Mononuclear cell (primary cell): ENCODE measurements at regions not wholly inside any gene's neighbourhood (a gene's known extent, or its start where the extent isn't known, plus 50 kb on each side); places are given as distances from the start of the nearest gene placed in this dataset.
"Not testable (repeated sequence)": the region's sequence is repeated elsewhere in the genome, so short reads cannot be mapped to it uniquely, and the experiment has no call there.

Experiments
- H3K27me3 ChIP-seq: 2 replicates; pipeline ENCODE4 v1.6.0; 2011; ENCODE audit warnings: low read length, control low read depth; ENCODE audit not compliant: insufficient read depth
- H3K4me1 ChIP-seq: 2 replicates; pipeline ENCODE4 v1.5.1; 2011; ENCODE audit warnings: mild to moderate bottlenecking, low read length, control low read depth; ENCODE audit not compliant: insufficient read depth
- H3K4me3 ChIP-seq: 2 replicates; pipeline ENCODE4 v1.5.1; 2011; ENCODE audit warnings: mild to moderate bottlenecking, low read length, moderate library complexity
- H3K9me3 ChIP-seq: 2 replicates; pipeline ENCODE4 v1.5.1; 2011; ENCODE audit warnings: low read depth, mild to moderate bottlenecking, control low read depth, low read length

DNA sequence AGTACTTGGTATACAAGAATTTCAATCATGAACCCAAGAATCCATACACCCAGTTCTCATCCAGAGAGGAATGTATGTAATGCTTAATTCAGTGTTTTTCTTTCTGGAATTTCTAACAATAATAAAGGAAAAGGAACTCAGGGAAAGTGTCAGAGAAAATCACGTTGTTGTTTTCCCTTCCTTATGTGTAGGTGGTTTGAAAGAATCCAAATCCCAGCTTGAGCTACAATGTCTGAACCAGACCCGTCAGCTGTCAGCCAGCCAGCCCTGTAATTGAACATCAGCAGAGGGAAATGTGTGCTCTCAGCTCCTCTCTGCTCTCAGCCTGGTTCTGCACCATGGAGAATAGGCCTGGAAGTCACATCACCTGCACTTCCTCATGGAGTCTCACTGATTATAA lies 126.5 kb downstream of the TMEM30B start:
- H3K4me3 ChIP-seq = no peak overlapping the region
- H3K27me3 ChIP-seq = no peaks in the 10 kb centered on the region

DNA sequence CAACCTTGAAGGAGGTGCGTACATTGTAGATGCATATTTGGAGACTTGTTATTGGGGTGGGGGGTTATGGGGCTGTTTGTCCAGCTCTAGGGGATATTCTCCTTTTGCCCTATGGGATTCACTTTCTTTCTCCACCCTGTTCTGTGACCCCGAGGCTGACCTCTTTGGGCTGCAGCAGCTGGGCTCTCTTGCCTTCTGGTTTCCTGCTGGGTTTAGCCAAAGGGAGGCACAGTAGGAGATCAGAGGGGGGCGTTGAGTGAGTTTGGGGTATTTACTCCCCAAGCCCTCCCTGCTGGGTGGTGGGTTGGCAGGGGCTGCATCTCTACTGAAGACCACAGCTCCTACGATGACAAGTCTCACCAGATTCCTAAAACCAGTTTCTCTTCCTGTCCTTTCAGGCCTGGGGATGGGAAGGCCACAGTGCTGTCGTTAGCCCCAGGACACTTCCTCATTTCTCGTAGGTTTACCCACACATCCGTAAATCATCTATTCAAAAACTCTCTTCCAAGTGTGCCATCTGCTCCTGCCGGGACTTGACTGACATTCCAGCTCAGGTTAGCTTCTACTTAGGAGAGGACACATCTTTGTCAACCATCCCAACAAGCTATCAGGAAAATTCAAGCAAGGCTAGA lies 127.1 kb downstream of the TMEM30B start:
- Histone ChIP-seq H3K27me3 (no peaks in the 10 kb centered on the region), H3K9me3 (no peaks in the 10 kb centered on the region), H3K4me3 (no peak overlapping the region), H3K4me1 (no peaks in the 10 kb centered on the region)

More for the DNA sequence above, 126.5 kb downstream of the TMEM30B start:
- H3K4me1 ChIP-seq = no peaks in the 10 kb centered on the region
- no peaks in the 10 kb centered on the region for H3K9me3 ChIP-seq

DNA sequence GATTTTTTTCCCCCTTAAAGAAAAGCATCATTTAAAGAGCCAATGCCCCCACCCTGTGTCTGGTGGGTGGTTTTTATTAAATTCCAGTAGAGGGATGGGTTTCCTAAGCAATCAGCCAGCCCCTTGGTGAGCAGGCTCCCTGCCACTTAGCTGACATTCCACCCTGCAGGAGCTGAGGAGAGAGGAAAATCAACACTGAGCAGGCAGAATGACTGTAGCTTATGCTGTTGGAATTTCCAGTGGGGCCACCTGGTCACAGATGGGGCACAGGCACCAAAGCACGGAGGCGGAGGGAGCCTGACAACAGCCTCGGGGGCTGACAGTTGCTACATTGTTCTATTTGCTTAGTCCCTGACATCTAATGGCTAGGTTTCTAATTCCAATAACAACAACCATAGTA lies 127.7 kb downstream of the TMEM30B start:
- no peaks in the 10 kb centered on the region for H3K4me1 ChIP-seq
- no peaks in the 10 kb centered on the region for H3K27me3 ChIP-seq
- no peak overlapping the region for H3K4me3 ChIP-seq
- no peaks in the 10 kb centered on the region for H3K9me3 ChIP-seq

DNA sequence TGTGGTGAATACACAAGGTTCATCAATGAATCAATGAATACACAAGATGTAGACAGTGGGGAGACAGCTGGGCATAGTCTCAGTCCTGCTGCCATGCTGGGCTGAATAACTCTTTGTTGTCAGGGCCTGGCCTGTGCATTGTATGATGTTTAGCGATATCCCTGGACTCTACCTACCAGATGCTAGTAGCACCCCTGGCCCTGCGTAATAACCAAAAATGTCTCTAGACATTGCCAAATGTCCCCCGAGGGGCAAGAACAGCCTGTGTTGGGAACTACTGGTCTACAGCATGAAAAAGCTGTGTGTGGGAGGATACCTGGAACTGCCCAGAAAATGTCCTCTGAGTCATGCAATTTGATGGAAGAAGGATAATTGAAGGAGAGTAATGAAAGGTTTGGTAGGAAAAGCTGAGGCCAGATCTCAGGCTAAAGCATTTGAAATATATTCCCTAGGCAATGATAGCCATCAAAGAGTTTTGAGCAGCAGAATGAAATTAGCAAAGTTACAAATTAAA lies 128.2 kb downstream of the TMEM30B start:
- H3K4me3 ChIP-seq = no peak overlapping the region
- no peaks in the 10 kb centered on the region for H3K9me3 ChIP-seq
- H3K27me3 ChIP-seq = no peaks in the 10 kb centered on the region
- H3K4me1 ChIP-seq = no peaks in the 10 kb centered on the region

DNA sequence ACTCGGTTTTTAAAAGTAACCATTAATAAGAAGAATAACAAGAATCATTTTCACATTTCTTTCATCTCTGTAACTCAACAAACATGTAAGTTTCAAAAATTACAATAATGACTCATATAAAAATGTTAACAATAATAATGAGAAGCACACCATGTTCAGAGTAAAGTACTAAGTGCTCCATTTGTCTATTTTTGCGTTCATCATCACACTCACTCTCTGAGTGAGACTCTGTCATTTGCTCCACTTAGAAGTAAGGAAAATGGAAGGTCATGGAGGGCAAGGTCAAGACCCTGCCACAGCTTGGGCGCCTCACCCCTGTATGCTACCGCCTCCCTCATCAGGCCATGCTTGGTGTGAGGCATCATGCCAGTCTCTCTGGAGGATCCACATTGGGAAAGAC lies 129.9 kb downstream of the TMEM30B start:
- H3K27me3 ChIP-seq = no peaks in the 10 kb centered on the region
- H3K4me3 ChIP-seq = no peak overlapping the region
- H3K9me3 ChIP-seq = no peaks in the 10 kb centered on the region
- H3K4me1 ChIP-seq = no peaks in the 10 kb centered on the region

DNA sequence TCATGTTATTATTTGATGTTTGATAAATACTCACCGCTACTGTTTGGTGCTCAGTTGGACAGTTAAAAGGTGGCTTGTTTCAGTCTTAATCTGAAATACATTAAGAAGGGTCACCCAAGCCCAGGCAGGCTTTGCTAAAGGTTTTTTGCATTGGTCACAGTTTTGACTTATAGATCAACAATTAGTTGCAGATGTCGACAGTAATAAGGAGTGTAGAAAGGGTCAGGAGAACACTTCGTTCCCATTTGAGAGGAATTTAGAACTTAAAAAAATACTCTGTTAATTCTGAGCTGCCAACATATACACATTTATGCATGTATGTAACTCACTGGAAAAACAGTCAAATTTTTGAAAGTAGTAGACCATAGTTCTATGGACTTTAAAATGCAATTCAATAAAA lies 130.3 kb downstream of the TMEM30B start:
- Histone ChIP-seq H3K4me1 (no peaks in the 10 kb centered on the region), H3K27me3 (no peaks in the 10 kb centered on the region), H3K4me3 (no peak overlapping the region), H3K9me3 (no peaks in the 10 kb centered on the region)

DNA sequence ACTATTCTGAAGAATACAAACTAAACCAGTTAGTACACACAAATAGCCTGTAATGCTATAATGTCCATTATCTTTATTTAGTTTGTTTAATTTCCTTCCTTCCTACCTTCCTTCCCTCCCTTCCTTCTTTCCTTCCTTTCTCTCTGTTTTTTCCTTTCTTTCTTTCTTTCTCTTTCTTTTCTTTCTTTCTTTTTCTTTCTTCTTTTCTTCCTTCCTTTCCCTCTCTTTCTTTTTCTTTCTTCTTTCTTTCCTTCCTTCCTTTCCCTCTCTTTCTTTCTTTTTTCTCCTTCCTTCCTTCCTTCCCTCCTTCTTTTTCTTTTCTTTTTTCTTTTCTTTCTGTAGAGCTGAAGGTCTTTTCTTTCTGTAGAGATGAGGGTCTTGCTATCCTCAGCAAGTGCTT lies 131.2 kb downstream of the TMEM30B start:
- no peak overlapping the region for H3K4me3 ChIP-seq
- no peaks in the 10 kb centered on the region for H3K9me3 ChIP-seq
- no peaks in the 10 kb centered on the region for H3K4me1 ChIP-seq
- no peaks in the 10 kb centered on the region for H3K27me3 ChIP-seq

DNA sequence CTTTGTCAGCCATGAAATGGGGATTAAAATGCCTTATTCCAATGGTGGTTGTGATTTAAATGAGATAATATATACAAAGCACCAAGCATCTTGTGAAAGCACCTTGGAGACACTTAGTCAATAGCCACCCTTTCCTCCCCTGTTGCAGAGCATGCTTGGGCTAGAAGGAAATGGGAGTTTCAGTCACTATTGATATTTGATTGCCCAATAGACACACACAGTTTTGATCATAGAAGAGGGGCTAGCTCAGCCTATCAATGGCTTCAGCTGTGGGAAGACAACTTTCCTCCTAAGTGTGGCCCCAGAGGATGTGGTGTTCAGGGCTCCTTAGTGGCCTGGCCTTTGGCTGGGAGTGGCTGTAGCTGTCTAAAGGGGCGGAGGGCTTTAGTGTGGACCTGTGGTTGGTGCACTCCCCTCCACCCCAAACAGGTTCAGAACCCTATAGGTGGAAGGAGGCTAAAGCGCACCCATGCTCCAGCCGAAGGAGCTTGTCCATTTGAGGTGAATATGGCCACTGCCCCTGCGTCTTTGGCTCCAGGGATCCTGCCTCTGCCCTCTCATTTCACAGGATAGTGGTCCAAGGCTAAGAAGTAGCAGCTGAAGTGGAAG lies 132.3 kb downstream of the TMEM30B start:
- H3K4me3 ChIP-seq = no peak overlapping the region
- H3K4me1 ChIP-seq = no peaks in the 10 kb centered on the region
- no peaks in the 10 kb centered on the region for H3K27me3 ChIP-seq
- no peaks in the 10 kb centered on the region for H3K9me3 ChIP-seq

DNA sequence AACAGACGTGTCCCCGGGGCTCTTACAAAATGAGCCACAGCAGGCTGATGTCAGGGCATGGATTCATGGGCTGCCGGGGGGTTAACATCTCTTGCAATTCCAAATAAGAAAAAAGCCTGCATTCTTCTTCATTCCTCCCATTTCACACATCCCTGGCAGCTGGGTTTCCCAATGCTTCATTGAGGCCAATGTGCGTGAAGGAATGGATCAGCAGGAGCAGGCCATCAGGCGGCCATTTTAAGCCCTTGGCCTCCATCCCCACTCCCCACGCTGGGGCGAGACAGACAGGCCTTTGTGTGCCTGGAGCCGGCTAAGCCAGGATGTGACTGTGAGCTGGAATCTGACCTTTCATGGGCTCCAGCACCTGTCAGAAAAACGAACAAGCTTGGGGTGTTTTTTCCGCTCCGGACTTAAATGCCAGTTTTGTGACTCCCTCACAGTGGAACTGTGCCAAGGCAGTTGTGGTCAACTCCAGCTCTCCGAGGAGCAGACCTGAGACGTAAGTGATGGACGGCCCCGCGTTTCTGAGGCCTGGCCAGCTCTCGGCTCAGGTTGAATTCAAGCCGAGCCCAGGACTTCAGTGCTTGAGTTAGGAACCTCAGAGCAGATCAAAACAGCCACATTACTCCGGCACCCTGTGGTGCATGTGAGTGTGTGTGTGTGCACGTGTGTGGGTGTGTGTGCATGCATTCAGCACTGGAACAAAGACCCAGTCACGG lies 133.1 kb downstream of the TMEM30B start:
- no peak overlapping the region for H3K4me3 ChIP-seq
- no peaks in the 10 kb centered on the region for H3K27me3 ChIP-seq
- H3K9me3 ChIP-seq = no peaks in the 10 kb centered on the region
- no peaks in the 10 kb centered on the region for H3K4me1 ChIP-seq

DNA sequence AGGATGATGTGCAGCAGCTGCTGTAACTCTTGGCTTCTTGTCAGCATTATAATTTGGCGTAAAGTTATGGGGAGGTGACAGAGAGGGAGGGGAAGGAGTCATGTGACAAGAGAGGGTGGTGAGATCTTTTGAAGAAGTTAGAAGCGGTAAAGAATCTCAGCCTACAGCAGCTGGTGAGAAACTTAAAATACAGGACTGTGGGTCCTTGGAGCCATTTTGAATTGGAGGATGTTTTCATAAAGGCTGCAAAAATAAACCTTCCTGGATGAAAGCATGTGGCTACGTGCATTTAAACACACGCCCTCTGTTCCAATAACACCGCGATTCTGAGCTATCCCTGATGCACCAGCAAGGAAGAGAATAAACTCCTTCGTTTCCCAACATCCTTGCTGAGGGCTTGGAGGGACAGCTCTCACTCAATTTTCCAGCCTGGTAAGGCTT lies 133.7 kb downstream of the TMEM30B start:
- Histone ChIP-seq H3K4me3 (no peak overlapping the region), H3K4me1 (no peaks in the 10 kb centered on the region), H3K9me3 (no peaks in the 10 kb centered on the region), H3K27me3 (no peaks in the 10 kb centered on the region)

DNA sequence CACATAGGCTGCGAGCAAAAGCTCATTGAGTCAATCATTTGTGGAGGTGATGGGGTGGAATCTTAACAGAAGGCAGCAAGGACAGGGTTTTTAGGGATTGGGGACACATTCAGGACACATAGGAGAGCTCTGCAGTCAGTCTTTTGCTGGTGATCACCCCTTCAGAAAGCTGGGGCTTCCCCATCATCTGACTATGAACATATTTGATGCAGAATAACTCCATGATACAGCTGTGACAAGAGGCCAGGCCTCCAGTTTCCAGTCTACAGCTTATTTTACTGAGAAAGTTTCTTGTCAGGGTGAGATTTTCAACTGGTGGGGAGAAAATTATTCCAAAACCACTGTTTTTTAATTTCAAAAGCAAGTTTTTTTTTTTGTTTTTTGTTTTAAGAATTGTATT lies 134.2 kb downstream of the TMEM30B start:
- no peak overlapping the region for H3K4me3 ChIP-seq
- H3K9me3 ChIP-seq = no peaks in the 10 kb centered on the region
- H3K4me1 ChIP-seq = no peaks in the 10 kb centered on the region
- no peaks in the 10 kb centered on the region for H3K27me3 ChIP-seq

DNA sequence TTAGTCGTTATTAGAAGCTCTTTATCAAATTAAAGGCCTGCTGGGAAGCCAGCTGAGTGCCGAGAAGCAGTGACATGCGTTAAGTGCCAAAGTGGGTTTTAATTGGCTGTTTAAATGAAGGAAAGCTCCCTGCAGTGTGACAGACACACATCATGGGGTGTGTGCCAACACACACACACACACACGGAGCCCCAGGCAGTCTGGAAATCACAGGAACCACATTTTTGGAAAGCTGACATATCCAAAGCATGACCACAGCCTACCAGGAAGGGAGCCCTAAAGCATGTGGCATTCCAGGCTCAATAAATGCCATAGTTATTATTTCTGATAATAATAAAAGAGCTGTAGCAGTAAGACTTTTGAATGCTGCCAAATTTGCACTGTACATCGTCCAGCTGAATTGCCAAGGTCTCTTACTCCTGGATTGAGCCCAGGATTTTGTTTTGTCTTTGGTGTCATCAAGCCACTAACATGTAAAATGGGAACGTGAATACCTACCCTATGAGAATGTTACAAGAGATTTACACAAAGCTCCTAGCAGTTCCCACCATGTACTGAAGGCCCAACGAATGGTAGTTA lies 135.1 kb downstream of the TMEM30B start:
- Histone ChIP-seq H3K27me3 (no peaks in the 10 kb centered on the region), H3K4me3 (no peak overlapping the region), H3K4me1 (no peaks in the 10 kb centered on the region), H3K9me3 (no peaks in the 10 kb centered on the region)

DNA sequence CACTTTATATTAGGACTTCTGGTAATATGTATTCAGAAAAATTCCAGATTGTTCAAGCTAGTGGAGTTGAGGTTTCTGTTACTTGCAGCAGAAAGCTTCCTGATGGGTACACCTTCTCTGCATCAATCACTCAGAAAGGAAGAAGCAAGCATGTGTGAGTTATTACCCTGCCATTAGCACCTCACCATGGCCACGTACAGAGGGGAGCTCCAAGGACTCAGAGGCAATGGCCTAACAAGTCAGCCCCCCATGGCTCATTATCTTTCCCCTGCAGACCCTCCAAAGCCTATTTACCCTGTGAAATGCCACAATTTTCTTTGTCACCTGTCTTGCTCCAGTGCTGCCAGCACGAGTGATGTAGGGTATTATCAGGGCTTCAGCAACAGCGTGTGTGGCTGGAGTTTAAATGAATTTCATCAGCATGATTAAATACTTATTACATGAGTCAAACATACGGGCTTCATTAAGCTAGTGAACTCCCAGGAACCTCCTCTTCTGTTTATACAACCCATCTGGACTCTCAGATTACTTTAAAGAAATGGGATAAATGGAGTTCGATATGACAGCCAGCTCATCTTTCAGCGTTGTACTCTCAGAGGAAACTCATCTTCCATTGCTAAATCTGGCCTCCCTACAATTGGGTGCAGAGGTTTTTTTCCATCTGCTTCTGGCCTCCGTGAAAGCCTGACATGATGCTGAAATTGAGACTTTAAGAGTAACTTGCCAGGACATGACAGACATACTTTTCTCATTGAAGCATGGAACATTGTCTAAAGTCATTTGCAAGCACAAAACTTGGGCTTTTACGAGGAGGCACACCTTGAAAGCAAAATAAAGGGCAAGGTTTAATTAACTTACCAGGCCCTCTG lies 135.9 kb downstream of the TMEM30B start:
- no peak overlapping the region for H3K4me3 ChIP-seq
- H3K4me1 ChIP-seq = no peaks in the 10 kb centered on the region
- no peaks in the 10 kb centered on the region for H3K27me3 ChIP-seq
- no peaks in the 10 kb centered on the region for H3K9me3 ChIP-seq

DNA sequence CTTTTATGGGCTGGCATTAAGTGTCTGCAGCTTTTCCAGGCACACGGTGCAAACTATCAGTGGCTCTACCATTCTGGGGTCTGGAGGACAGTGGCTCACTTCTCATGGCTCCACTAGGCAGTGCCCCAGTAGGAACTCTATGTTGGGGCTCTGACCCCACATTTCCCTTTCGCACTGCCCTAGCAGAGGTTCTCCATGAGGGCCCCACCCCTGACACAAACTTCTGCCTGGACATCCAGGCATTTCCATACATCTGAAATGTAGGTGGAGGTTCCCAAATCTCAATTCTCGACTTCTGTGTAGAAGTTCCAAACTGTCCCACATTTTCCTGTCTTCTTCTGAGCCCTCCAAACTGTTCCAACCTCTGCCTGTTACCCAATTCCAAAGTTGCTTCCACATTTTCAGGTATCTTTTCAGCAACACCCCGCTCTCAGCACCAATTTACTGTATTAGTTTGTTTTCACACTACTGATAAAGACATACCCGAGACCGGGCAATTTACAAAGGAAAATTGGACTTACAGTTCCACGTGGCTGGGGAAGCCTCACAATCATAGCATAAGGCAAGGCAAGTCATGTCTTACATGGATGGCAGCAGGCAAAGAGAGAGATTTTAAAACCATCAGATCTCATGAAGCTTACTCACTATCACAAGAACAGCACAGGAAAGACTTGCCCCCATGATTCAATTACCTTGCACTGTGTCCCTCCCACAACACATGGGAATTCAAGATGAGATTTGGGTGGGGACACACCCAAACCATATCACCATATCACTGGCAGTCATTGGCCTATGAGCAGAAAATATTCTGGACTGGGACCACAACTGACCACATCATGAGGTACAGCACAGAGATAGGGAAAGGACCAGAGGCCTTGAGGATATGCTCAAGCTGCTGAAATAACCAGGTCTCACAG lies 136.8 kb downstream of the TMEM30B start:
- H3K27me3 ChIP-seq, H3K4me1 ChIP-seq, H3K9me3 ChIP-seq, H3K4me3 ChIP-seq: not testable (repeated sequence)
